ENCODE measurements at regions not wholly inside any gene's neighbourhood (a gene's known extent, or its start where the extent isn't known, plus 50 kb on each side); places are given as distances from the start of the nearest gene placed in this dataset.

DNA sequence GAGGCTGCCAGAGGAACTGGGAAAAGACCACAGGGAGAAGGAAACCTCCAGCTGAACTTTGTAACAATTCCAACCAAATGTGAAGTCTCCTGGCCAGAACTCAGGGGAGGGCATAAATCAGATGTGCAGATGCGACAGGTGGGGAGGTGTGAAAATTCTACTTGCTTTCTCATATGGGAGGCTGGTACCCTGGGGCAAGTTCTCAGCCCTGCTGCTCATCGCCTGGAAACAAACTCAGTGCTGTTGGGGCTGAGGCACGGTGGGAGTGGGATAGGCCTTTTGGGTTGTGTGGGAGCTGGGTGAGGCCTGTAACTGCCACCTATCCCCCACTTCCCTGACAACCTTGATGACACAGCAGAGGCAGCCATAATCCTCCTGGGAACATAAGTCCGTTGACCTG is 179.6 kb downstream of the ASB1 start:
- H3K4me3 ChIP-seq (replicated peaks in 1 of 4; ENCODE audit: control extremely low read depth in 1 of 4, insufficient read depth in 1 of 4, low read depth in 3 of 4, low read length in 4 of 4) = no peak overlapping the region
- H4K20me1 ChIP-seq (ENCODE audit: control insufficient read depth, extremely low read depth, insufficient read depth, low read length) = no peaks in the 10 kb centered on the region
- no peak overlapping the region for H3K9ac ChIP-seq (ENCODE audit: insufficient read depth, low read length)
- H3K79me2 ChIP-seq (ENCODE audit: control insufficient read depth, insufficient read depth, low read length) = no peaks in the 10 kb centered on the region
- no peak overlapping the region for H3K4me2 ChIP-seq (ENCODE audit: extremely low read depth, insufficient read depth, low read length)
- no peaks in the 10 kb centered on the region for H3K9me3 ChIP-seq (ENCODE audit: control insufficient read depth, insufficient read depth, low read depth, low read length)
- H3K4me1 ChIP-seq (ENCODE audit: control insufficient read depth, extremely low read depth, insufficient read depth, low read length) = peaks cover 3% of the 10 kb centered on the region
- no peak overlapping the region for H3K27ac ChIP-seq (ENCODE audit: insufficient read depth, low read length)
- TF ChIP-seq EZH2 (IDR thresholded peaks at IDR 0.05; ENCODE audit: low read length, missing control alignments) = no peak
- TF ChIP-seq, protein P1, sequence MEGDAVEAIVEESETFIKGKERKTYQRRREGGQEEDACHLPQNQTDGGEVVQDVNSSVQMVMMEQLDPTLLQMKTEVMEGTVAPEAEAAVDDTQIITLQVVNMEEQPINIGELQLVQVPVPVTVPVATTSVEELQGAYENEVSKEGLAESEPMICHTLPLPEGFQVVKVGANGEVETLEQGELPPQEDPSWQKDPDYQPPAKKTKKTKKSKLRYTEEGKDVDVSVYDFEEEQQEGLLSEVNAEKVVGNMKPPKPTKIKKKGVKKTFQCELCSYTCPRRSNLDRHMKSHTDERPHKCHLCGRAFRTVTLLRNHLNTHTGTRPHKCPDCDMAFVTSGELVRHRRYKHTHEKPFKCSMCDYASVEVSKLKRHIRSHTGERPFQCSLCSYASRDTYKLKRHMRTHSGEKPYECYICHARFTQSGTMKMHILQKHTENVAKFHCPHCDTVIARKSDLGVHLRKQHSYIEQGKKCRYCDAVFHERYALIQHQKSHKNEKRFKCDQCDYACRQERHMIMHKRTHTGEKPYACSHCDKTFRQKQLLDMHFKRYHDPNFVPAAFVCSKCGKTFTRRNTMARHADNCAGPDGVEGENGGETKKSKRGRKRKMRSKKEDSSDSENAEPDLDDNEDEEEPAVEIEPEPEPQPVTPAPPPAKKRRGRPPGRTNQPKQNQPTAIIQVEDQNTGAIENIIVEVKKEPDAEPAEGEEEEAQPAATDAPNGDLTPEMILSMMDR (conservative IDR thresholded peaks at IDR 0.05 in 1 of 2, IDR thresholded peaks at IDR 0.05 in 1 of 2; ENCODE audit: low read depth in 1 of 2, low read length in 2 of 2) = no peak
- no peaks in the 10 kb centered on the region for H3K27me3 ChIP-seq (ENCODE audit: control insufficient read depth, insufficient read depth, low read length)
- DNase-seq (ENCODE audit: low read depth in 2 of 2) = no peak
- H3K36me3 ChIP-seq (ENCODE audit: control insufficient read depth, insufficient read depth, low read length) = no peaks in the 10 kb centered on the region
- H2AFZ ChIP-seq (ENCODE audit: low read length) = no peak overlapping the region

DNA sequence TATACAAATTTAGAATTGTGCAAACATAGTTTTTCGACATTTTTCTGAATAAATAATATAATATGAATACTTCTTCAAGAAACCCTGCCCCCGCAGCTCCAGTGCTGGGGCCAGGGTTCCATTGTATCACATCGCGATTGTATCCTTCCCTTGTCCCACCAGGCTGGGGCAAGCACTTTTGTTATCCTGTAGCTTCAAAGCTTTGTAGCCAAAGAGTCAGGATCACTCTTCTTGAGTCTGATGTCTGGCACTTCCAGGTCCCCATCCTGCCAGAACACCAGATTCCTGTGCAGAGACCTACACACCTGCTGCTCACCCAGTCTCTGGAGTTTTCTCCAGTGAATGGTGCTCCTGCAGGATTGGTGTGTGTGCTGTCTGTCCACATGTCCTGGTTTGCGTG is 186.9 kb downstream of the ASB1 start:
- Histone ChIP-seq H3K4me1 (ENCODE audit: control insufficient read depth, extremely low read depth, insufficient read depth, low read length) (no peaks in the 10 kb centered on the region), H3K9me3 (ENCODE audit: control insufficient read depth, insufficient read depth, low read depth, low read length) (no peaks in the 10 kb centered on the region)
- no peak for TF ChIP-seq EZH2 (IDR thresholded peaks at IDR 0.05; ENCODE audit: low read length, missing control alignments)
- TF ChIP-seq, protein P1 (conservative IDR thresholded peaks at IDR 0.05 in 1 of 2, IDR thresholded peaks at IDR 0.05 in 1 of 2; ENCODE audit: low read depth in 1 of 2, low read length in 2 of 2) = no peak

DNA sequence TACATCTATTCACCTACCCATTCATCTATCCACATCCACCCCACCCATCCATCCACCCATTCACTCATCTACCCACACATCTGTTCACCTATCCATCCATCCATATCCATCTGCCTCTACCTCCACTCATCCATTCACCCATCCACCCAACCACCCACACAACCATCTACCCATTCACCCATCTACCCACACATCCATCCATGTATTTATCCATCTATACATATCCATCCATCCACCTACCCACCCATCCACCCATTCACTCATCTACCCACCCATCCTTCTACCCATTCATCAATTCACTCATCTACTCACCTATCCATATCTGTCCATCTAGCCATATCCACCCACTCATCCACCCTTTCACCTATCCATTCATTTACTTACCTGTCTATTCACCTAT is 187.6 kb downstream of the ASB1 start:
- no peaks in the 10 kb centered on the region for H3K36me3 ChIP-seq (ENCODE audit: control insufficient read depth, insufficient read depth, low read length)
- H3K4me3 ChIP-seq (replicated peaks in 1 of 4; ENCODE audit: control extremely low read depth in 1 of 4, insufficient read depth in 1 of 4, low read depth in 3 of 4, low read length in 4 of 4) = no peak overlapping the region
- H3K27me3 ChIP-seq (ENCODE audit: control insufficient read depth, insufficient read depth, low read length) = no peaks in the 10 kb centered on the region
- H4K20me1 ChIP-seq (ENCODE audit: control insufficient read depth, extremely low read depth, insufficient read depth, low read length) = no peaks in the 10 kb centered on the region
- H3K4me1 ChIP-seq (ENCODE audit: control insufficient read depth, extremely low read depth, insufficient read depth, low read length) = no peaks in the 10 kb centered on the region
- no peak for TF ChIP-seq EZH2 (IDR thresholded peaks at IDR 0.05; ENCODE audit: low read length, missing control alignments)
- TF ChIP-seq, protein P1 (conservative IDR thresholded peaks at IDR 0.05 in 1 of 2, IDR thresholded peaks at IDR 0.05 in 1 of 2; ENCODE audit: low read depth in 1 of 2, low read length in 2 of 2) = no peak
- no peaks in the 10 kb centered on the region for H3K9me3 ChIP-seq (ENCODE audit: control insufficient read depth, insufficient read depth, low read depth, low read length)
- H3K27ac ChIP-seq (ENCODE audit: insufficient read depth, low read length) = no peak overlapping the region
- no peaks in the 10 kb centered on the region for H3K79me2 ChIP-seq (ENCODE audit: control insufficient read depth, insufficient read depth, low read length)
- DNase-seq (ENCODE audit: low read depth in 2 of 2) = no peak
- no peak overlapping the region for H3K9ac ChIP-seq (ENCODE audit: insufficient read depth, low read length)
- no peak overlapping the region for H3K4me2 ChIP-seq (ENCODE audit: extremely low read depth, insufficient read depth, low read length)
- no peak overlapping the region for H2AFZ ChIP-seq (ENCODE audit: low read length)

More for the DNA sequence above, 186.9 kb downstream of the ASB1 start:
- H3K4me2 ChIP-seq (ENCODE audit: extremely low read depth, insufficient read depth, low read length) = no peak overlapping the region
- H3K27ac ChIP-seq (ENCODE audit: insufficient read depth, low read length) = no peak overlapping the region
- no peak overlapping the region for H2AFZ ChIP-seq (ENCODE audit: low read length)
- no peak overlapping the region for H3K9ac ChIP-seq (ENCODE audit: insufficient read depth, low read length)
- H3K27me3 ChIP-seq (ENCODE audit: control insufficient read depth, insufficient read depth, low read length) = no peaks in the 10 kb centered on the region
- DNase-seq (ENCODE audit: low read depth in 2 of 2) = no peak
- no peaks in the 10 kb centered on the region for H3K36me3 ChIP-seq (ENCODE audit: control insufficient read depth, insufficient read depth, low read length)
- H3K79me2 ChIP-seq (ENCODE audit: control insufficient read depth, insufficient read depth, low read length) = no peaks in the 10 kb centered on the region
- H3K4me3 ChIP-seq (replicated peaks in 1 of 4; ENCODE audit: control extremely low read depth in 1 of 4, insufficient read depth in 1 of 4, low read depth in 3 of 4, low read length in 4 of 4) = no peak overlapping the region
- no peaks in the 10 kb centered on the region for H4K20me1 ChIP-seq (ENCODE audit: control insufficient read depth, extremely low read depth, insufficient read depth, low read length)

Data from fibroblast of lung (primary cell).